Cardiac muscle cell (in vitro differentiated cells and primary cell): ENCODE measurements at regions not wholly inside any gene's neighbourhood (a gene's known extent, or its start where the extent isn't known, plus 50 kb on each side); places are given as distances from the start of the nearest gene placed in this dataset.

Experiments used
- DNase-seq, 2 donors: peaks; one replicate each; pipeline versions ENCODE4 v3.0.0 to v3.0.0-alpha.2; 2010 to 2017; ENCODE audit warnings: low read depth in 1 of 2, low spot score in 1 of 2
- H3K27ac ChIP-seq: fragments of 200-600 bp; sonication (generic); 2 replicates; pipeline ENCODE4 v1.5.1; 2016
- H3K27me3 ChIP-seq: fragments of 200-600 bp; sonication (generic); 2 replicates; pipeline ENCODE4 v1.6.0; 2016; ENCODE audit warnings: control low read depth
- H3K36me3 ChIP-seq: fragments of 200-600 bp; sonication (generic); 2 replicates; pipeline ENCODE4 v1.5.1; 2016; ENCODE audit warnings: control low read depth
- H3K4me1 ChIP-seq: fragments of 200-600 bp; sonication (generic); 2 replicates; pipeline ENCODE4 v1.8.1; 2017; ENCODE audit warnings: low read depth, mild to moderate bottlenecking, mixed run types
- H3K4me3 ChIP-seq: fragments of 200-600 bp; sonication (generic); 2 replicates; pipeline ENCODE4 v1.5.1; 2016; ENCODE audit warnings: mild to moderate bottlenecking
- H3K9me3 ChIP-seq: fragments of 200-600 bp; sonication (generic); 2 replicates; pipeline ENCODE4 v1.5.1; 2017; ENCODE audit warnings: low read depth, mild to moderate bottlenecking, control low read depth
- TF ChIP-seq, protein P1 (sequence below): IDR thresholded peaks from 2 replicates; pipeline ENCODE4 v1.5.1; 2012; ENCODE audit warnings: low read depth, mild to moderate bottlenecking, low read length

DNA sequence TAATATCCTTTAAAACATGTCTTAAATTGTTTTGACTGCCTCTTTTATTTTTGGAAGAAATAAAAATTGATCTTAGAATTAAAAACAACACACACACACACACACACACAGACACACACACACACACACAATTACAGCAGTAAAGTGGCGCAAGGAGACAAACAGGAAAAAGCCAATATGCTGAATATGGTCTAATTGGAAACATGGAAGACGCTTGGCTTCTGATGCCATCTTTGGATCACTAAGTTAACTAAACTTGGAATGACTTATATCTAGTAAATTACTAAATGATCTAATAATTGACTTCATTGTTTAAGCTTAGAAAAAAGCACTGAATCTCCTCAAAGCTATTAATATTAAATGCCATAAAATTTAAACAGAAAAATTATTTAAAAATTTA, 1093.4 kb downstream of the ADGRL3 start:
- TF ChIP-seq, protein P1, sequence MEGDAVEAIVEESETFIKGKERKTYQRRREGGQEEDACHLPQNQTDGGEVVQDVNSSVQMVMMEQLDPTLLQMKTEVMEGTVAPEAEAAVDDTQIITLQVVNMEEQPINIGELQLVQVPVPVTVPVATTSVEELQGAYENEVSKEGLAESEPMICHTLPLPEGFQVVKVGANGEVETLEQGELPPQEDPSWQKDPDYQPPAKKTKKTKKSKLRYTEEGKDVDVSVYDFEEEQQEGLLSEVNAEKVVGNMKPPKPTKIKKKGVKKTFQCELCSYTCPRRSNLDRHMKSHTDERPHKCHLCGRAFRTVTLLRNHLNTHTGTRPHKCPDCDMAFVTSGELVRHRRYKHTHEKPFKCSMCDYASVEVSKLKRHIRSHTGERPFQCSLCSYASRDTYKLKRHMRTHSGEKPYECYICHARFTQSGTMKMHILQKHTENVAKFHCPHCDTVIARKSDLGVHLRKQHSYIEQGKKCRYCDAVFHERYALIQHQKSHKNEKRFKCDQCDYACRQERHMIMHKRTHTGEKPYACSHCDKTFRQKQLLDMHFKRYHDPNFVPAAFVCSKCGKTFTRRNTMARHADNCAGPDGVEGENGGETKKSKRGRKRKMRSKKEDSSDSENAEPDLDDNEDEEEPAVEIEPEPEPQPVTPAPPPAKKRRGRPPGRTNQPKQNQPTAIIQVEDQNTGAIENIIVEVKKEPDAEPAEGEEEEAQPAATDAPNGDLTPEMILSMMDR, result no peak
- H3K36me3 ChIP-seq, result no peaks in the 10 kb centered on the region
- H3K9me3 ChIP-seq, result no peaks in the 10 kb centered on the region
- no peak overlapping the region for H3K27ac ChIP-seq
- DNase-seq, result no peak
- no peaks in the 10 kb centered on the region for H3K27me3 ChIP-seq
- no peaks in the 10 kb centered on the region for H3K4me1 ChIP-seq
- no peak overlapping the region for H3K4me3 ChIP-seq

DNA sequence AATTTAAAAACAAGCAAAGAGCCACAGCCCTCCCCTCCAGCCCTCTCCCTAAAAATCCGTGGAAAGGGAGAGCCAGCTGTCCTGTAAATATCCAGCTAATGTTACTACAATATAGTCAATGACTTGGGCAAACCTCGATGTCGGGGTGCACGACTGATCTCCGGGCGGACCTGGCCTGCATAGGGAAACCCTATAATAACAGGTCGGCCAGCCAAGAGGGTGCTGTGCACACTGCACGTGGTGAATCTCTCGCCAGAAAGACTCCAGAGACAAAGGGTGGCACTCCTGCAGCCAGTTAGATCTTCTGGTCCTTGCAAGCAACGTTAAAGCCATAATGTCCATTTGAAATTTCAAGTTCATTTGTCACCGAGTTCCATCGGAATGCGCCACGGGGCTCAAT, 1092.8 kb downstream of the ADGRL3 start:
- Histone ChIP-seq H3K9me3 (no peaks in the 10 kb centered on the region), H3K27ac (no peak overlapping the region), H3K4me1 (no peaks in the 10 kb centered on the region), H3K36me3 (no peaks in the 10 kb centered on the region), H3K4me3 (no peak overlapping the region), H3K27me3 (no peaks in the 10 kb centered on the region)
- TF ChIP-seq, protein P1, result no peak
- no peak for DNase-seq

DNA sequence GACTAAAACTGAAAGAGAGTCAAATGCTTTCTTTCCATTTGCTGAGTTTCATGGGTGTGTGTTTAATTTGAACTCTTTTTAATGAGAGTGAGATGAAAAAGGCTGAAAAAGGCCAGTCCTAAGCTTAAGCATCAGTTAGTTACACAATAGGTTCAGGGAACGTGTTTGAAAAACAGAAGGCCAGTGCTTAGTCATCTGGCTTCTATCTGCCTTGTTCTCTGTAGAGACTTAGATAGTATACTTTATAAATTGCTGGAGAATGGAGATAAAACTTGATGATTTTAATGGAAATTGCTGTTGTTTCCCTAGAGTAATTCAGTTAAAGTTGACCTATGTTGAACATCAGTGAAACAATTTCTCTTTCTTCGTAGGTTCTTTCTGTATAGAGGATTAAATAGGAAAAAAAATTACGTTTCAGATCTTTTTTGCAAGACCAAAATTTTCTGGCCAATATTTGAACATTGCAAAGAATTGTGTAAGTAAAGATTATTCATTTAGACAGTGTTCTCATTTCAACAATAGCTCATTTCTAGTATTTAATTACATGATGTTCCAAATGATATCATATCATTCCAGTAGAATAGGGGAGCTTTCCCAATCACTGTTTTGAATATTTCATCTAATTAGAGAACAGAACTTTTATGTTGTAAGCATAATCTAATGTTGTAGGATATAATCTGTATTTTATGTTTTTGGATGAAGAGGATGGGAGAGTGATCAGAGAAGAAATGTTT, 1088.8 kb downstream of the ADGRL3 start:
- H3K36me3 ChIP-seq, result no peaks in the 10 kb centered on the region
- DNase-seq, result peak in 1 of 2 donors; percentile 0
- H3K4me3 ChIP-seq, result no peak overlapping the region
- no peak overlapping the region for H3K27ac ChIP-seq
- H3K9me3 ChIP-seq, result no peaks in the 10 kb centered on the region
- H3K27me3 ChIP-seq, result no peaks in the 10 kb centered on the region
- no peaks in the 10 kb centered on the region for H3K4me1 ChIP-seq
- TF ChIP-seq, protein P1, result no peak

DNA sequence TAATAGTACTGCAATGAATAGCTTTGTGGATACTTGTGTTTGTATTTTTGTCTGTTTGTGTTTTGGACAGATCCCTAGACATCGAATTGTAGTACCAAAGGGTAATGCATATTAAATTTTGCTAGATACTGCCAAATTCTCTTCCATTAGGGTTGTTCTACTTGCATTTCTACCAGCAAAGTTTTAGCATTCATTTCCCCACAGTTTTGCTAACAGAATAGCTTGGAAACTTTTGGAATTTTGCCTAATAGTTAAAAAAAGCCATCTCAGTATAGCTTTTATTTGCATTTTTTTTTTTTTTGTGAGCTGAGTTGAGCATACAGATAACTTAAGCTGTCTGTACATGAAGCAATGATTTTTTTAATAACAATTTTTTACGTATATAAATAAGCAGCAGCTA, 1084.9 kb downstream of the ADGRL3 start:
- no peaks in the 10 kb centered on the region for H3K36me3 ChIP-seq
- H3K27me3 ChIP-seq, result no peaks in the 10 kb centered on the region
- DNase-seq, result no peak
- no peaks in the 10 kb centered on the region for H3K4me1 ChIP-seq
- TF ChIP-seq, protein P1, result no peak
- no peak overlapping the region for H3K4me3 ChIP-seq
- H3K9me3 ChIP-seq, result no peaks in the 10 kb centered on the region
- H3K27ac ChIP-seq, result no peak overlapping the region

DNA sequence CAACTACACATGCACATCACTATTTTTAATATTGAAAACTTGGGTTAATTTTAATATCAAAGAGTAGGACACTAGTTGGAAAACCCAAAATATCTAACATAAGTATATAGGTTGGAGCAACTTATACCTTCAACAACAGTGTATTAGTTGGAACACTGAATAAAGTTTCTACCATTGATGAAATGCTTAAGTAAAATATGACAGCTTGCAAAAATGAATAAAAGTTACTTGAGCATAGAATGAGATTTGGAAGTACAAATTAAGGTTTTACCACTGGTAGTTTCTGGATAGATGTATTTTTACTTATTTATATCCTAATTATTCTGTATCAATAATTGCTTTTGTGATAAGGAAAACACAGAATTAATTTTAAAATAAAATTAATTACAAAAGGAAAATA, 1079.6 kb downstream of the ADGRL3 start:
- H3K27ac ChIP-seq, result no peak overlapping the region
- DNase-seq, result no peak
- no peak overlapping the region for H3K4me3 ChIP-seq
- no peaks in the 10 kb centered on the region for H3K4me1 ChIP-seq
- H3K9me3 ChIP-seq, result no peaks in the 10 kb centered on the region
- no peaks in the 10 kb centered on the region for H3K36me3 ChIP-seq
- no peaks in the 10 kb centered on the region for H3K27me3 ChIP-seq
- TF ChIP-seq, protein P1, result no peak
